SU-DHL-6 (cell line): ENCODE measurements at regions not wholly inside any gene's neighbourhood (a gene's known extent, or its start where the extent isn't known, plus 50 kb on each side); places are given as distances from the start of the nearest gene placed in this dataset.

Experiments used
- CTCF ChIP-seq: fragments of 200-600 bp; sonication (generic); IDR thresholded peaks from one replicate; pipeline ENCODE4 v1.5.1; 2017; ENCODE audit warnings: antibody characterized with exemption, mild to moderate bottlenecking, low read length, moderate library complexity; ENCODE audit not compliant: insufficient read depth, poor library complexity, severe bottlenecking
- EZH2phosphoT487 ChIP-seq: fragments of 200-600 bp; sonication (generic), shearing (Covaris generic); conservative IDR thresholded peaks from 2 replicates; pipeline ENCODE4 v1.6.1; 2018; ENCODE audit warnings: mild to moderate bottlenecking, antibody characterized with exemption, low read length, moderate library complexity, mixed read lengths

GRCh38 chr2:19106376-19106775 lies 252.0 kb downstream of the OSR1 start:
- TF ChIP-seq CTCF = no peak
- no peak for TF ChIP-seq EZH2phosphoT487
